Thyroid gland (tissue), 4 donors: ENCODE measurements at regions not wholly inside any gene's neighbourhood (a gene's known extent, or its start where the extent isn't known, plus 50 kb on each side); places are given as distances from the start of the nearest gene placed in this dataset.
A peak's percentile ranks its signal among the peaks of the same experiment; 100 is the strongest.

ENCODE experiments used
- DNase-seq, 2 donors: peaks; one replicate each; pipeline ENCODE4 v3.0.0-alpha.2; 2019
- H3K27ac ChIP-seq, 3 donors: fragments of 200-600 bp; sonication (generic); 1 replicate in 2 of 3; 2 replicates in 1 of 3; pipeline ENCODE4 v1.5.1; 2016 to 2019; ENCODE audit warnings: mild to moderate bottlenecking in 1 of 3, moderate library complexity in 1 of 3
- H3K27me3 ChIP-seq: fragments of 200-600 bp; sonication (generic); one replicate; pipeline ENCODE4 v1.5.1; 2019
- H3K36me3 ChIP-seq, 2 donors: fragments of 200-600 bp; sonication (generic); one replicate each; pipeline ENCODE4 v1.5.1; 2016 to 2019
- H3K4me1 ChIP-seq, 2 donors: fragments of 200-600 bp; sonication (generic); one replicate each; pipeline ENCODE4 v1.5.1; 2017 to 2019
- H3K4me3 ChIP-seq, 3 donors: fragments of 200-600 bp; sonication (generic); replicated peaks in 1 of 3; 1 replicate in 2 of 3; 2 replicates in 1 of 3; pipeline ENCODE4 v1.5.1; 2016; ENCODE audit warnings: mild to moderate bottlenecking in 1 of 3
- H3K9me3 ChIP-seq: fragments of 200-600 bp; sonication (generic); one replicate; pipeline ENCODE4 v1.5.1; 2017
- POLR2A ChIP-seq, 2 donors: fragments of 450-650 bp; IDR thresholded peaks; one replicate each; pipeline ENCODE4 v1.6.1; 2017; ENCODE audit warnings: antibody characterized with exemption in 2 of 2, mild to moderate bottlenecking in 2 of 2, moderate library complexity in 1 of 2
- WGBS, 2 donors: methylation state at CpG; one replicate each; pipeline ENCODE4 v1.1.5; 2017; 5-methylcytosine and 5-hydroxymethylcytosine counted together
- intact Hi-C: fragments of 100-400 bp; cut with DNase I; formaldehyde crosslinking; loops from one replicate; pipeline ENCODE4 v1.15.1; 2023
- TF ChIP-seq, protein P1 (sequence below), 6 experiments: fragments of 200-600 bp in 3 of 6; fragments of 450-650 bp in 3 of 6; sonication (generic) in 3 of 6; IDR thresholded peaks; one replicate each; pipeline ENCODE4 v1.5.1; 2016 to 2019; ENCODE audit warnings: antibody characterized with exemption in 6 of 6, mild to moderate bottlenecking in 2 of 6, inconsistent platforms in 1 of 6, moderate library complexity in 1 of 6

DNA sequence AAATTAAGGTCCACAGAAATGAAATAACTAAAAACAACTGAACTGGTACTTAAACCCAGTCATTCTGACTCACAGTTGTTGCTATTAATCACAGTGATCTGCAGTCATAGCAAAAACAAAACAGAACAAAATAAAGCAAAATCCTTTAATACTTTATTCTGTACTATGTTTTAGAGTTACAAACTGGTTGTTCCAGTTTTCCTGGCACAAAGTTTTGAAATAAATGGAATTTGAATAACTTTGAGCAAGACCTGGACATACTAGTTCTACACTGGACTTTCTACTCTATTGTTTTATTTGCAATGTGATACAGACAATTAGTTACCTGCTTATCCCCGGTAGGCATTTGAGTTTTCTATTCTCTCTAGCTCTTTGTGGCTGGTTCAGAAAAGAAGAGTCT is 147.9 kb downstream of the DMRT2 start:
- Histone ChIP-seq H3K27me3 (no peaks in the 10 kb centered on the region), H3K9me3 (no peaks in the 10 kb centered on the region), H3K36me3 (no peaks in the 10 kb centered on the region), H3K27ac (peak overlapping the region; percentile 65 to 89 (median 68)), H3K4me1 (peaks cover 27 to 32% of the 10 kb centered on the region in 2 donors), H3K4me3 (no peak overlapping the region)
- DNase-seq = no peak
- intact Hi-C loops = no loop called here
- no peak for TF ChIP-seq POLR2A (IDR thresholded peaks at IDR 0.05)
- TF ChIP-seq, protein P1, sequence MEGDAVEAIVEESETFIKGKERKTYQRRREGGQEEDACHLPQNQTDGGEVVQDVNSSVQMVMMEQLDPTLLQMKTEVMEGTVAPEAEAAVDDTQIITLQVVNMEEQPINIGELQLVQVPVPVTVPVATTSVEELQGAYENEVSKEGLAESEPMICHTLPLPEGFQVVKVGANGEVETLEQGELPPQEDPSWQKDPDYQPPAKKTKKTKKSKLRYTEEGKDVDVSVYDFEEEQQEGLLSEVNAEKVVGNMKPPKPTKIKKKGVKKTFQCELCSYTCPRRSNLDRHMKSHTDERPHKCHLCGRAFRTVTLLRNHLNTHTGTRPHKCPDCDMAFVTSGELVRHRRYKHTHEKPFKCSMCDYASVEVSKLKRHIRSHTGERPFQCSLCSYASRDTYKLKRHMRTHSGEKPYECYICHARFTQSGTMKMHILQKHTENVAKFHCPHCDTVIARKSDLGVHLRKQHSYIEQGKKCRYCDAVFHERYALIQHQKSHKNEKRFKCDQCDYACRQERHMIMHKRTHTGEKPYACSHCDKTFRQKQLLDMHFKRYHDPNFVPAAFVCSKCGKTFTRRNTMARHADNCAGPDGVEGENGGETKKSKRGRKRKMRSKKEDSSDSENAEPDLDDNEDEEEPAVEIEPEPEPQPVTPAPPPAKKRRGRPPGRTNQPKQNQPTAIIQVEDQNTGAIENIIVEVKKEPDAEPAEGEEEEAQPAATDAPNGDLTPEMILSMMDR (IDR thresholded peaks at IDR 0.05) = no peak
- WGBS, 2 donors = 36 to 39% methylated on average over 1 of the region's 1 CpG

- Histone ChIP-seq H3K9me3 (no peaks in the 10 kb centered on the region), H3K36me3 (no peaks in the 10 kb centered on the region), H3K27me3 (no peaks in the 10 kb centered on the region), H3K4me3 (no peak overlapping the region), H3K4me1 (peaks cover 27 to 36% of the 10 kb centered on the region in 2 donors), H3K27ac (peak overlapping the region; percentile 26 to 79 (median 56))
- intact Hi-C loops = no loop called here
- DNase-seq = peak; percentile 85 to 87
- TF ChIP-seq, protein P1 (IDR thresholded peaks at IDR 0.05) = no peak
- no peak for TF ChIP-seq POLR2A (IDR thresholded peaks at IDR 0.05)
- 10% methylated on average over 3 of the region's 3 CpGs for WGBS, 2 donors
These were observed 150.7 kb downstream of the DMRT2 start for GRCh38 chr9:1200847-1201251.

DNA sequence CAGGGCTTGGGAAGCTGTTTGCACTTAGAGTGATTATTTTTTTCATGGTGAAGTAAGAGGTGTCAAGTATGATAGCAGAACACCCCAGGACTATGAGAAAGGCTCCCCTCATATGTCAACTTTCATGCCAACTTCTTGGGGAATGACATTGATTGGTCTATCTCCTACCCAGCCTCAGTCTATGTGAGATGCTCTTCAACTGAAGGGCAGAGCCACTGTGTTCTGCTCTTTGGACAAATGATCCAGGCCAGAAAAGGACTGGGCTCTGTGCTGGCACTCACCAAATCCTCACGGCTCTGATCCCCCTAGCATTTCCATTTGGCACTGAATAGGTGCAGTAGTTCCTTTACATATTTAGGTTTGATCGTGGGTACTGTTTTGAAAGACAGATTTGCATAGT is 151.1 kb downstream of the DMRT2 start:
- intact Hi-C loops = no loop called here
- peak overlapping the region; percentile 26 to 79 (median 38) for H3K27ac ChIP-seq
- TF ChIP-seq, protein P1 (IDR thresholded peaks at IDR 0.05) = no peak
- TF ChIP-seq POLR2A (IDR thresholded peaks at IDR 0.05) = no peak
- no peak overlapping the region for H3K4me3 ChIP-seq
- H3K27me3 ChIP-seq = no peaks in the 10 kb centered on the region
- DNase-seq = peak in 1 of 2 donors; percentile 8
- H3K9me3 ChIP-seq = no peaks in the 10 kb centered on the region
- 42 to 49% methylated on average over 2 of the region's 2 CpGs for WGBS, 2 donors
- H3K36me3 ChIP-seq = no peaks in the 10 kb centered on the region
- peaks cover 27 to 36% of the 10 kb centered on the region in 2 donors for H3K4me1 ChIP-seq

DNA sequence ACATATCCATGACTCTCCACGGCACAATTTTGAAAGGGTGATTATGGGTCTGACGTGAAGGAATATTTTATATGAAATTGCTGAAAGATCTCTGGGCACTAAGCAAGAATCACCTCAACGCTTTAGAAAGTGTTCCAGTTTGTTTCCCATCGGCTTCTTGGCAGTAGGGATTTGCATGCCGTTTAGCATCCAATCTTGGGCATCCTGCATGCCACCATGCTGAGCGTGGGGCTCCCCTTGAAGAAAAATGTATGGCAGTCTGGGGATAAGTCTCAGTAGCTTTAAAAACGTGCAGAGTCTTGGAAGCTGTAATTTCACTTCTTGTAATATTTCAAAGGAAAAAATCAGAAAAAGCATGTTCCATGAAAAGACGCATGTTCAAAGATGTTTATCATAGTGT is 151.7 kb downstream of the DMRT2 start:
- peak overlapping the region in 1 of 3 donors; percentile 79 for H3K27ac ChIP-seq
- no peaks in the 10 kb centered on the region for H3K27me3 ChIP-seq
- WGBS, 2 donors = 85 to 89% methylated on average over 8 of the region's 8 CpGs
- intact Hi-C loops = no loop called here
- H3K4me3 ChIP-seq = no peak overlapping the region
- H3K4me1 ChIP-seq = peaks cover 27 to 36% of the 10 kb centered on the region in 2 donors
- no peaks in the 10 kb centered on the region for H3K9me3 ChIP-seq
- H3K36me3 ChIP-seq = no peaks in the 10 kb centered on the region
- TF ChIP-seq, protein P1 (IDR thresholded peaks at IDR 0.05) = no peak
- no peak for TF ChIP-seq POLR2A (IDR thresholded peaks at IDR 0.05)
- DNase-seq = no peak

- 48 to 62% methylated on average over 3 of the region's 3 CpGs for WGBS, 2 donors
- TF ChIP-seq POLR2A (IDR thresholded peaks at IDR 0.05) = no peak
- TF ChIP-seq, protein P1 (IDR thresholded peaks at IDR 0.05) = no peak
These were observed 152.5 kb downstream of the DMRT2 start for GRCh38 chr9:1202512-1203280.

More at GRCh38 chr9:1202512-1203280, 152.5 kb downstream of the DMRT2 start:
- H3K27me3 ChIP-seq = no peaks in the 10 kb centered on the region
- no peak overlapping the region for H3K4me3 ChIP-seq
- peaks cover 24 to 32% of the 10 kb centered on the region in 2 donors for H3K4me1 ChIP-seq
- intact Hi-C loops = no loop called here
- peak; percentile 16 to 23 for DNase-seq
- H3K36me3 ChIP-seq = no peaks in the 10 kb centered on the region
- H3K9me3 ChIP-seq = no peaks in the 10 kb centered on the region
- H3K27ac ChIP-seq = peak overlapping the region in 1 of 3 donors; percentile 1
